GM18505 (cell line): ENCODE measurements at regions not wholly inside any gene's neighbourhood (a gene's known extent, or its start where the extent isn't known, plus 50 kb on each side); places are given as distances from the start of the nearest gene placed in this dataset.

ENCODE experiments used
- ATAC-seq: cut with Tn5 transposase; IDR thresholded peaks from one replicate; pipeline ENCODE4 v1.9.1; 2021; ENCODE audit not compliant: unreplicated experiment
- POLR2A ChIP-seq: IDR thresholded peaks from 4 replicates; pipeline ENCODE4 v1.6.1; 2011; ENCODE audit warnings: borderline replicate concordance; ENCODE audit not compliant: insufficient read depth, insufficient read length; ENCODE audit errors: extremely low read depth

GRCh38 chr7:41167836-41168235 is 535.1 kb downstream of the INHBA start:
- no peak for TF ChIP-seq POLR2A
- ATAC-seq = no peak

- TF ChIP-seq POLR2A = no peak
- no peak for ATAC-seq
Measured at GRCh38 chr7:41164440-41164839, 538.5 kb downstream of the INHBA start.

- no peak for ATAC-seq
- TF ChIP-seq POLR2A = no peak
Measured at GRCh38 chr7:41163991-41164390, 538.9 kb downstream of the INHBA start.

GRCh38 chr7:41162612-41163011 is 540.3 kb downstream of the INHBA start:
- TF ChIP-seq POLR2A = no peak
- no peak for ATAC-seq

- TF ChIP-seq POLR2A = no peak
- no peak for ATAC-seq
Measured at GRCh38 chr7:41161041-41161587, 541.8 kb downstream of the INHBA start.

GRCh38 chr7:41156268-41156667 is 546.6 kb downstream of the INHBA start:
- no peak for TF ChIP-seq POLR2A
- ATAC-seq = no peak

- no peak for TF ChIP-seq POLR2A
- no peak for ATAC-seq
Measured at GRCh38 chr7:41153268-41153667, 549.6 kb downstream of the INHBA start.

GRCh38 chr7:41152179-41152678 is 550.7 kb downstream of the INHBA start:
- TF ChIP-seq POLR2A = no peak
- ATAC-seq = no peak

GRCh38 chr7:41149576-41149975 is 553.3 kb downstream of the INHBA start:
- no peak for ATAC-seq
- no peak for TF ChIP-seq POLR2A

GRCh38 chr7:41148521-41148951 is 554.4 kb downstream of the INHBA start:
- no peak for ATAC-seq
- no peak for TF ChIP-seq POLR2A

GRCh38 chr7:41147606-41148485 is 555.0 kb downstream of the INHBA start:
- no peak for TF ChIP-seq POLR2A
- no peak for ATAC-seq

GRCh38 chr7:41146429-41146828 is 556.5 kb downstream of the INHBA start:
- no peak for TF ChIP-seq POLR2A
- ATAC-seq = no peak

GRCh38 chr7:41145656-41146055 is 557.2 kb downstream of the INHBA start:
- no peak for TF ChIP-seq POLR2A
- ATAC-seq = no peak

- TF ChIP-seq POLR2A = no peak
- ATAC-seq = no peak
Measured at GRCh38 chr7:41142904-41143473, 559.9 kb downstream of the INHBA start.
